GM10266 (cell line): ENCODE measurements at regions not wholly inside any gene's neighbourhood (a gene's known extent, or its start where the extent isn't known, plus 50 kb on each side); places are given as distances from the start of the nearest gene placed in this dataset.

Experiments
- DNase-seq: peaks from one replicate; pipeline ENCODE4 v3.0.0; 2012; ENCODE audit errors: extremely low spot score
- CTCF ChIP-seq: IDR thresholded peaks from 2 replicates; pipeline ENCODE4 v1.5.1; 2012; ENCODE audit warnings: mild to moderate bottlenecking, low read depth; ENCODE audit not compliant: control insufficient read depth, insufficient read depth; ENCODE audit errors: missing control alignments

- peak; percentile 13 for DNase-seq
- TF ChIP-seq CTCF: no peak
Observed at GRCh38 chr11:20274031-20274430, 89.5 kb upstream of the HTATIP2 start.

- DNase-seq: no peak
- TF ChIP-seq CTCF: no peak
Observed at GRCh38 chr11:20261526-20261925, 101.3 kb upstream of the DBX1 start.

GRCh38 chr11:20260307-20260706 is 100.0 kb upstream of the DBX1 start:
- DNase-seq: no peak
- TF ChIP-seq CTCF: no peak

GRCh38 chr11:20259506-20259905 is 99.2 kb upstream of the DBX1 start:
- DNase-seq: no peak

DNA sequence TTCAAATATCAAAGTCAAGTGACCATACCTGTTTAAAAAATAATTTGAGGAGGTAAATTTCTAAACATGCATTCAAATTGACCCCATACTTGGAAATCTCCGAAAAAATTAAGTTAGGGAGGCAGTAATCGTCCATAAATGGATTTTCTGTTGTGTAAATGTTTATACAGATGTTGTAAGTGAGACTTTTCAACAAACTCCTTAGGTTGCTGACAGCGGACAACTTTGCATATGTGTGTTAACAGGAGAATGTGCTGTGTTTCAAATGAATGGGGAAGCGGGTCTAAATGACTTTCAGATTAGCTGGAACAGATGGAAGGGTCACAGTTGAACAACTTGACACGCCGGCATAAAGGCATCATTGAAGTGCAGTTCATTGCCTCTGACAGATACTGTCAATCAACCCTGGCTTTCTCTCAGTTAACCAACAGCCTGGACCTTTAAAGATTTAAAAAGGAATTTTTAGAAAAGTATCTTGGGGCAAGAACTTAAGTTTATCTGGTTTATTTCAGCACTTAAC is 98.2 kb upstream of the DBX1 start:
- TF ChIP-seq CTCF: no peak
- no peak for DNase-seq

More at GRCh38 chr11:20259506-20259905, 99.2 kb upstream of the DBX1 start:
- no peak for TF ChIP-seq CTCF

DNA sequence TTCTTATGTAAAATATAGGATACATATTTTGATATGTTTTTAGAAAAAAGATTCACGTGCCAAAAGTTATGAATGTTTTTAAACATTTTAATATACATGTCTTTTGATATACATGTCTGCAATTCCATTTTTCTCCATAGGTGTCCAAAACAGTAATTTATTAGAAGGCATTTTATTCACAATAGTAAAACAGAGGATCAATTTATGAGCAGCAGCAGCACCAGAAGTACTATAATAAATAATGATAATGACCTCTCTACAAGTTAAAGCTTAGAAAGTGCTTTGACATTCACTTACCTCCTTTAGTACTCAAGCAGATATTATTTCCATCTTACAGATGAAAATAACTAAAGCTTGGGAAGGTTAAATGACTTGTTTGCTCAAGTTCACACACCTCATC is 96.7 kb upstream of the DBX1 start:
- DNase-seq: no peak
- no peak for TF ChIP-seq CTCF

DNA sequence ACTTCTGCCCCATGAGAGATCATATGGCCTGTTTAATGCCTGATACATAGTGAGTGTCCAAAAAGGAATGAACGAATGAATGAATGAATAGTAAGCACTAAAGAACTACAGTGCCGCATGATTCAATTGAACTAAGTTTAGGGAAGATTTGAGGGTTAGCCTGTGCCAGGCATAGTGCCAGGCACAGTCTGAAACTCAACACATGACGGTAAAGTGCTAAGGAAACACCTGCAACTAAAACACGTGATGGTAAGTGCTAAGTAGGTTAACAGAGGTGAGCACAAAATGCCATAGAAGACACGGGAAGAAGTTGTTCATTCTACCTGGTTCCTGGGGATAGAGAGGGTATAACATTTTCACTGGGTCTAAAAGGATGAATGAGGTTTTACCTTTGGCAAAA is 93.5 kb upstream of the DBX1 start:
- TF ChIP-seq CTCF: no peak
- DNase-seq: no peak
